A673 (cell line): ENCODE measurements at regions not wholly inside any gene's neighbourhood (a gene's known extent, or its start where the extent isn't known, plus 50 kb on each side); places are given as distances from the start of the nearest gene placed in this dataset.

Source experiments
- EZH2 ChIP-seq: fragments of 200-600 bp; sonication (generic); IDR thresholded peaks from 2 replicates; pipeline ENCODE4 v1.6.1; 2017; ENCODE audit warnings: borderline replicate concordance, low read depth, mild to moderate bottlenecking, mixed read lengths, antibody characterized with exemption, low read length; ENCODE audit not compliant: poor library complexity, severe bottlenecking
- TF ChIP-seq, protein P1 (sequence below): fragments of 300-800, 200-600 bp; sonication (generic); conservative IDR thresholded peaks from 2 replicates; pipeline ENCODE4 v1.5.1; 2017; ENCODE audit warnings: low read depth, mild to moderate bottlenecking, antibody characterized with exemption, low read length, moderate library complexity, mixed read lengths

DNA sequence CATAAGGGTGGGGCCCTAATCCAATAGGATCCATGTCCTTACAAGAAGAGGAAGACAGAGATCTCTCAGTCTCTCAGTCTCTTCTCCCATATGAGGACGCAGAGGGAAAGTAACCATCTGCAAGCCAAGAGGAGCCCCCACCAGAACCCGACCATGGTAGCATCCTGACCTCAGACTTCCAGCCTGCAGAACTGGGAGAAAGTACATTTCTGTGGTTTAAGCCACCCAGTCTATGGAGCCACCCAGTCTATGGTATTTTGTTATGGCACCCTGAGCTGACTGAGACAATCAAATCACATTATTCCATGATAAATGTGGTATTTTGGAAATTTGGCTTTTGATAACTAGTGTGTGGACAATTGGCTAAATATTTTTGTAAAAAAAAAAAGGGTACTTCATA is 101.5 kb upstream of the TMC3 start:
- TF ChIP-seq, protein P1, sequence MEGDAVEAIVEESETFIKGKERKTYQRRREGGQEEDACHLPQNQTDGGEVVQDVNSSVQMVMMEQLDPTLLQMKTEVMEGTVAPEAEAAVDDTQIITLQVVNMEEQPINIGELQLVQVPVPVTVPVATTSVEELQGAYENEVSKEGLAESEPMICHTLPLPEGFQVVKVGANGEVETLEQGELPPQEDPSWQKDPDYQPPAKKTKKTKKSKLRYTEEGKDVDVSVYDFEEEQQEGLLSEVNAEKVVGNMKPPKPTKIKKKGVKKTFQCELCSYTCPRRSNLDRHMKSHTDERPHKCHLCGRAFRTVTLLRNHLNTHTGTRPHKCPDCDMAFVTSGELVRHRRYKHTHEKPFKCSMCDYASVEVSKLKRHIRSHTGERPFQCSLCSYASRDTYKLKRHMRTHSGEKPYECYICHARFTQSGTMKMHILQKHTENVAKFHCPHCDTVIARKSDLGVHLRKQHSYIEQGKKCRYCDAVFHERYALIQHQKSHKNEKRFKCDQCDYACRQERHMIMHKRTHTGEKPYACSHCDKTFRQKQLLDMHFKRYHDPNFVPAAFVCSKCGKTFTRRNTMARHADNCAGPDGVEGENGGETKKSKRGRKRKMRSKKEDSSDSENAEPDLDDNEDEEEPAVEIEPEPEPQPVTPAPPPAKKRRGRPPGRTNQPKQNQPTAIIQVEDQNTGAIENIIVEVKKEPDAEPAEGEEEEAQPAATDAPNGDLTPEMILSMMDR = no peak
- no peak for TF ChIP-seq EZH2
